ENCODE measurements at regions not wholly inside any gene's neighbourhood (a gene's known extent, or its start where the extent isn't known, plus 50 kb on each side); places are given as distances from the start of the nearest gene placed in this dataset.

DNA sequence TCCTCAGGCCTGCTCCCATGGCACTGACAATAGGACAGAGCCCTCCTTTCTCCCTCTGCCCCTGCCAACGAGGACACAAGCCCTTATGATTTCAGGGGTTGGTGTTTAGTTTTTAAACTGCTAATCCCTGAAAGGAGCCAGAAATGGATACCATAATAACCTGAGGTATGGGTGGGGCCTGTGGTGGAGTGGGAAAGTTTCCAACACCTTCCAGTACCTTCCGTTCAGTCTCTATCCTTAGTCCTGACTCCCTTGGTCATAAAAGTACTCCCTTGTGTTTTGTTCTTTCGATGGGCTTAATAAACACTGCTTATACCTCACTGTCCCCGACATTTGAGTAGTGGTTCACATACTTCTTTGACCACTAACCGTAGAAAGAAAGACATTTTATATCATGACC lies 141.8 kb upstream of the MAGI3 start:
- peaks cover 11% of the 10 kb centered on the region for H3K4me1 Mint-ChIP-seq
- H3K4me3 Mint-ChIP-seq: no peak overlapping the region
- H3K27me3 Mint-ChIP-seq (ENCODE audit: low read depth): peaks cover 3% of the 10 kb centered on the region
- no peaks in the 10 kb centered on the region for H3K36me3 Mint-ChIP-seq (ENCODE audit: low read depth)
- no peaks in the 10 kb centered on the region for H3K9me3 Mint-ChIP-seq
- TF ChIP-seq, protein P1, sequence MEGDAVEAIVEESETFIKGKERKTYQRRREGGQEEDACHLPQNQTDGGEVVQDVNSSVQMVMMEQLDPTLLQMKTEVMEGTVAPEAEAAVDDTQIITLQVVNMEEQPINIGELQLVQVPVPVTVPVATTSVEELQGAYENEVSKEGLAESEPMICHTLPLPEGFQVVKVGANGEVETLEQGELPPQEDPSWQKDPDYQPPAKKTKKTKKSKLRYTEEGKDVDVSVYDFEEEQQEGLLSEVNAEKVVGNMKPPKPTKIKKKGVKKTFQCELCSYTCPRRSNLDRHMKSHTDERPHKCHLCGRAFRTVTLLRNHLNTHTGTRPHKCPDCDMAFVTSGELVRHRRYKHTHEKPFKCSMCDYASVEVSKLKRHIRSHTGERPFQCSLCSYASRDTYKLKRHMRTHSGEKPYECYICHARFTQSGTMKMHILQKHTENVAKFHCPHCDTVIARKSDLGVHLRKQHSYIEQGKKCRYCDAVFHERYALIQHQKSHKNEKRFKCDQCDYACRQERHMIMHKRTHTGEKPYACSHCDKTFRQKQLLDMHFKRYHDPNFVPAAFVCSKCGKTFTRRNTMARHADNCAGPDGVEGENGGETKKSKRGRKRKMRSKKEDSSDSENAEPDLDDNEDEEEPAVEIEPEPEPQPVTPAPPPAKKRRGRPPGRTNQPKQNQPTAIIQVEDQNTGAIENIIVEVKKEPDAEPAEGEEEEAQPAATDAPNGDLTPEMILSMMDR (IDR thresholded peaks at IDR 0.05; ENCODE audit: unreplicated experiment in 3 of 3): no peak
- H3K27ac Mint-ChIP-seq: no peak overlapping the region

DNA sequence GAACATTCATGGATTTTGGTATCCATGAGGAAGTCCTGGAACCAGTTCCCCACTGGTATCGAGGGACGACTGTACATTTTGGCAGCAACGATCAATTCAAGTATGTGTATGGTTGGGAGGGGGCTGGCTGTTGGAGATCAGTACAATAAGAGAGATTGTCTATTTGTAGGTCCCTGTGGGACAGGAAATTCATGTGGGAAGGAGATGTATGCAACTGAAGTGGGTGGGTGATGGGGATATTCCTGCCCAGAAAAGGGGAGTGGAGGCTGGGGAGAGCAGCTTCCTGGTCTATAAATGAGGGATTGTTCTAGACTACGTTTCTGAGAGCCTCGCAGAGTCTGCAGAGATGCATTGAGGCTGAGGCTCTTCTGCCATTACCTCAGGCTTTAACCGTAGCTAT lies 140.2 kb upstream of the MAGI3 start:
- TF ChIP-seq, protein P1 (IDR thresholded peaks at IDR 0.05; ENCODE audit: unreplicated experiment in 3 of 3): no peak
- no peaks in the 10 kb centered on the region for H3K36me3 Mint-ChIP-seq (ENCODE audit: low read depth)

DNA sequence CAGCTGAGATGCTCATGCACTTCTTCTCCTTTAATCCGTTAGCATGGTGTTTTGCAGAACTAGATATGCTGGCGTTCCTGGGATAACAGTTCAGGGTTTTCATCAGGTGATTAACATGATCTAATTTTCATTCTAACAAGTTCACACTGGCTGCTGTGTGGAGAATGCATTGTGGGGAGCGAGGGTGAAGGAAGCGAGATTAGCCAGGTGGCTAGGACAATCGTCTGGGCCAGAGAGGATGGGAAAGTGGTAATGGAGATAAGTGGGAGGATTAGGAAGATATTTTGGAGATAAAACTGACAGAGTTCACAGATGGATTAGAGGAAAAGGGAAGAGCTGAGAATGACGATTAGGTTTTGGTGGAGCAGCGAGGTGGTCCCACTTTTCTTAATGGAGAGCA lies 138.1 kb upstream of the MAGI3 start:
- Mint-ChIP-seq H3K27ac (peak overlapping the region in 2 of 3 experiments; percentile 12 to 91), H3K27me3 (ENCODE audit: low read depth) (peaks cover 3% of the 10 kb centered on the region), H3K4me1 (peaks cover 34% of the 10 kb centered on the region), H3K4me3 (no peak overlapping the region), H3K36me3 (ENCODE audit: low read depth) (no peaks in the 10 kb centered on the region), H3K9me3 (no peaks in the 10 kb centered on the region)
- TF ChIP-seq, protein P1 (IDR thresholded peaks at IDR 0.05; ENCODE audit: unreplicated experiment in 3 of 3): no peak

More for the DNA sequence above, 140.2 kb upstream of the MAGI3 start:
- Mint-ChIP-seq H3K9me3 (no peaks in the 10 kb centered on the region), H3K27me3 (ENCODE audit: low read depth) (peaks cover 3% of the 10 kb centered on the region), H3K27ac (no peak overlapping the region), H3K4me3 (no peak overlapping the region), H3K4me1 (peaks cover 20% of the 10 kb centered on the region)

DNA sequence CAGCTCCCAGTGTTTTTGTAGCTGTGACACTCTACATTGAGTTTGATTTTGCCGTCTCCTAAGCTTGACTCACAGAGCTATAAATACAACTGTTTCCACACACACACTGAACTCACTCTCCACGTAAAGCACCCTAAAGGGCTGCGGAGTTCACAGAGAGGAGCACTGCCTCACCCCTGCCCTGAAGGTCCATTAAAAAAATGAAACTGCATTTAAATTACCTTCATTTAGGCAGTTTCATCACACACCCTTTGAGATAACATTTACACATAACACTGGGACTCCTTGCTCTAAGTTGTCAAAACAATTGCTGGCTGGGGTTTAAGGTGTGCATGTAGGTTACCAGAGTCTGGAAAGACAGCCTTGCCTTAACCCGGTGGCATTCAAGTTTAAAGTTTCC lies 137.1 kb upstream of the MAGI3 start:
- Mint-ChIP-seq H3K4me1 (peaks cover 34% of the 10 kb centered on the region), H3K27ac (peak overlapping the region; percentile 47 to 91 (median 80)), H3K9me3 (no peaks in the 10 kb centered on the region), H3K36me3 (ENCODE audit: low read depth) (no peaks in the 10 kb centered on the region), H3K4me3 (no peak overlapping the region), H3K27me3 (ENCODE audit: low read depth) (peaks cover 3% of the 10 kb centered on the region)
- TF ChIP-seq, protein P1 (IDR thresholded peaks at IDR 0.05; ENCODE audit: unreplicated experiment in 3 of 3): no peak

DNA sequence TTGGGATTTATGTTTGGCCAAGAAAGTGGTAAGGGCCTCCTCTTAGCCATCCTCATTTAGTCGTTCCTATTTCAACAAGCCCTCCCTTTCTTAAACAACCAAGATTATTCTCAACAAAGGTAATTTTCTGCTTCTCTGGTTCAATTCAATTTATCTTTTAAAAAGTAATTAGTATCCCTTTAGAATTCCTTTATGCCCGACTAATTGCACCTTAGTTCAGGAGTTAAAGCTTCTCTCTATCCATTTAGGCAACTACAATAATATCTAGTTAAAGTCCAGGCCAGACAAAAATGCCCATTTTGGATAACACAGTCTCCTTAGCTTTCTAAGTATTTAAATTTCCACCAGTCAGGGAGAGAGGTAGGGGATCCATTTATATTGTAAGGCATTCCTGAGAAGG lies 136.7 kb upstream of the MAGI3 start:
- Mint-ChIP-seq H3K27me3 (ENCODE audit: low read depth) (peaks cover 3% of the 10 kb centered on the region), H3K4me1 (peaks cover 34% of the 10 kb centered on the region), H3K4me3 (no peak overlapping the region), H3K9me3 (no peaks in the 10 kb centered on the region), H3K36me3 (ENCODE audit: low read depth) (no peaks in the 10 kb centered on the region), H3K27ac (peak overlapping the region; percentile 47 to 91 (median 80))
- TF ChIP-seq, protein P1 (IDR thresholded peaks at IDR 0.05; ENCODE audit: unreplicated experiment in 3 of 3): no peak

DNA sequence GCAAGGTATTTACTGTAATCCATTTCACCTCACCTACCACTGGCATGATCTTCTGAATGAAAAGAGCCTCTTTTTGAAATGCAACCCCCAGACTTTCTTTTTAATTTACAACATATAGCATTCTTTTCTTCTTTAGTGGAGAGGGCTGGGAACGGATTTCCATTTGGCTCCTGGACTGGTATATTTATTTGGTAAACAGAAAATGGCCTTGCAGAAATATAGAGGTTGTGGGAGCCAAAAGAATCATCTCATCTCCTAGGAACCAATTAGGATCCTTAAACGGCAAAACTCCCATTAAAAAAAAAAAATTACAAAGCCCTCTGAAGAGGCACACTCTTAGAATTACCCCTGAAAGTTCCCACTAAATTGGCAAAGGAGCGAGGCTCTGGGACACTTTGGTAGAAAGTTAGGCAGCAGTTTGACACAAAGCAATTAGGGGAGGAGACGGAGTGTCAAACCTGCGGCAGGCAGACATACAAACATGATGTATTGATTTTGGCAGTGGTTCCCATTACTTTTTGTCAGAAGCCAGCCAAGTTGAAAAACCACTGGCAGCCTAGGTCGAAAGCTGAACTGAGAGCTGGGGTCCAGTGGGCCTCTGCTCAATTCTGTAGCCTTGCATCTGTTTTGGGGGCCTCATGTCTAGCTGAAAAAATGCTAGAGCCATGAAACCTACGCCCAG lies 135.1 kb upstream of the MAGI3 start:
- peaks cover 34% of the 10 kb centered on the region for H3K4me1 Mint-ChIP-seq
- H3K36me3 Mint-ChIP-seq (ENCODE audit: low read depth): no peaks in the 10 kb centered on the region
- TF ChIP-seq, protein P1 (IDR thresholded peaks at IDR 0.05; ENCODE audit: unreplicated experiment in 3 of 3): no peak
- H3K9me3 Mint-ChIP-seq: no peaks in the 10 kb centered on the region
- peak overlapping the region; percentile 47 to 91 (median 80) for H3K27ac Mint-ChIP-seq
- peak overlapping the region in 2 of 3 experiments; percentile 12 to 24 for H3K4me3 Mint-ChIP-seq
- peaks cover under 1% of the 10 kb centered on the region for H3K27me3 Mint-ChIP-seq (ENCODE audit: low read depth)

Data from nephron (organoid).